Mucosa of descending colon (tissue), 3 donors: ENCODE measurements at regions not wholly inside any gene's neighbourhood (a gene's known extent, or its start where the extent isn't known, plus 50 kb on each side); places are given as distances from the start of the nearest gene placed in this dataset.

ENCODE experiments used
- ATAC-seq: fragments of 200-7000 bp; cut with Tn5 transposase; one replicate; pipeline ENCODE4 v1.9.1; 2020; ENCODE audit warnings: mild to moderate bottlenecking, moderate library complexity
- DNase-seq, 3 donors: peaks; one replicate each; pipeline ENCODE4 v3.0.0-alpha.2; 2020
- H3K36me3 ChIP-seq: fragments of 200-600 bp; one replicate; pipeline ENCODE4 v1.8.0; 2021; ENCODE audit warnings: low read depth, mild to moderate bottlenecking
- H3K4me1 ChIP-seq: fragments of 200-600 bp; one replicate; pipeline ENCODE4 v1.8.0; 2021; ENCODE audit warnings: low read depth, mild to moderate bottlenecking
- H3K4me3 ChIP-seq: fragments of 200-600 bp; one replicate; pipeline ENCODE4 v1.8.0; 2021; ENCODE audit warnings: mild to moderate bottlenecking
- H3K9me3 ChIP-seq: fragments of 200-600 bp; one replicate; pipeline ENCODE4 v1.8.0; 2021; ENCODE audit warnings: mild to moderate bottlenecking
- intact Hi-C, 2 donors: fragments of 100-400 bp; cut with DNase I in 1 of 2; cut with micrococcal nuclease in 1 of 2; formaldehyde crosslinking; loops; one replicate each; pipeline versions ENCODE4 v1.11.0 to v1.11.1; 2022; cut with DNase I, micrococcal nuclease
- TF ChIP-seq, protein P1 (sequence below): fragments of 200-600 bp; IDR thresholded peaks from one replicate; pipeline ENCODE4 v1.8.0; 2022; ENCODE audit warnings: antibody characterized with exemption, mild to moderate bottlenecking
- donor health status: DM: no; HTN: no; CAD: no; lungs with moderate emphysema.
- donor health status: DM: no; HTN: no; CAD: no.
- donor health status: DM: no; HTN: yes; CAD: no.

DNA sequence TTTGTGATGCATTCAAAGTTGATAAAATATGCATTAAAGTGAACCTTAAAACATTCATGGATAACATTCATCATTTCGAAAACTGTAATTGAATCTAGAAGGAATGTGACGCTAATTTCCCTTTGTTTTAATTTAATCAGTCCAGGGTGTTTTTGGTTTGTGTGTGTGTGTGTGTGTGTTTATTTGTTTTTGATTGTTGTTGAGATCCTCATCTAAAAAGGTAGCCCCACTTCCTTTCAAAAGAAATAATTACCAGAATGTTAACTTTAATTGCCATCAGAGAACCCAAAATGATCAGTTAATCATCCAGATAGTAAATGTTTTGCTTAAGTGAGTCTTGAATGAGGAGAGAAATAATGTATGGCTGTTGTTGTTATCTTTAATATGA, 74.5 kb upstream of the PTPRZ1 start:
- no peaks in the 10 kb centered on the region for H3K4me1 ChIP-seq
- TF ChIP-seq, protein P1, sequence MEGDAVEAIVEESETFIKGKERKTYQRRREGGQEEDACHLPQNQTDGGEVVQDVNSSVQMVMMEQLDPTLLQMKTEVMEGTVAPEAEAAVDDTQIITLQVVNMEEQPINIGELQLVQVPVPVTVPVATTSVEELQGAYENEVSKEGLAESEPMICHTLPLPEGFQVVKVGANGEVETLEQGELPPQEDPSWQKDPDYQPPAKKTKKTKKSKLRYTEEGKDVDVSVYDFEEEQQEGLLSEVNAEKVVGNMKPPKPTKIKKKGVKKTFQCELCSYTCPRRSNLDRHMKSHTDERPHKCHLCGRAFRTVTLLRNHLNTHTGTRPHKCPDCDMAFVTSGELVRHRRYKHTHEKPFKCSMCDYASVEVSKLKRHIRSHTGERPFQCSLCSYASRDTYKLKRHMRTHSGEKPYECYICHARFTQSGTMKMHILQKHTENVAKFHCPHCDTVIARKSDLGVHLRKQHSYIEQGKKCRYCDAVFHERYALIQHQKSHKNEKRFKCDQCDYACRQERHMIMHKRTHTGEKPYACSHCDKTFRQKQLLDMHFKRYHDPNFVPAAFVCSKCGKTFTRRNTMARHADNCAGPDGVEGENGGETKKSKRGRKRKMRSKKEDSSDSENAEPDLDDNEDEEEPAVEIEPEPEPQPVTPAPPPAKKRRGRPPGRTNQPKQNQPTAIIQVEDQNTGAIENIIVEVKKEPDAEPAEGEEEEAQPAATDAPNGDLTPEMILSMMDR: no peak
- no peaks in the 10 kb centered on the region for H3K36me3 ChIP-seq
- H3K4me3 ChIP-seq: no peak overlapping the region
- no peak for ATAC-seq
- intact Hi-C loops: no loop called here
- no peak for DNase-seq
- no peaks in the 10 kb centered on the region for H3K9me3 ChIP-seq

DNA sequence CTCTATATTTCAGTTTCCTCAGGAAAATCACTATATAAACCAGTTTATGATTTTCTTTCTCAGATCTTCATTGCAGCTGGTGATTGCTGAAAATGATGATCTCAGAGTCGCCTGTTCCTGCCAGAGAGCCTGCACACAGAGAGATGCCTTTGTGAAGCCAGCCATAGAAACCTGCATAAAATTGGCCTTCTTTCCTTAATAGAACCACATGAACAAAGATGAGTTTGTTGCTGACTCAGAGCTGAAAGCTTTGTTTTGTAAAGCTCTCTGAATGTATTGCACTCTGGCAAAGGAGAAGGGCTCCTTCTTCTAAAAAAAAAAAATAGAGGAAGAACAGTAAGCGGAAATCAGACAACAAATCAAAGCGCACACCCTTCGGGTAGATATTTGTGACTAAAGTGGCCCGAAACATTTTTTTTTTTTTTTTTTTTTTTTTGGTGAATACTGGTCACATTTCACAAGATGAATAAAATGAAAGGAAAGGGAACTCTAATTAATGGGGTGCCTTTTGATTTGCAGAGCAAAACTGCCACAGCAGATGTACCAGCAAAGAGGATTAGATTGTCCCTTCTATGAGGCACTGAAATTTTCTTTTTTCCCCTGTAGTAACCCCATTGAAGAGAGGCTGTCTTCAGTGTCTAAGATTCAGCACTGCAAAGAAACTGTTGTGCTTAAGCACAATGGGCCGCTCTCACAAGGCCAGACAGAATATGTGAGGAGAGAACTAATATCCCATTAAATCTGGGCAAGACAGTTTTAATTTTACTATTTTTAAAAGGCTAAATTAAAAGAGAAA, 75.1 kb upstream of the PTPRZ1 start:
- TF ChIP-seq, protein P1: no peak
- H3K4me3 ChIP-seq: no peak overlapping the region

GRCh38 chr7:121796936-121797656, 75.9 kb upstream of the PTPRZ1 start:
- TF ChIP-seq, protein P1: no peak
- ATAC-seq (no peak), DNase-seq (no peak)
- H3K4me1 ChIP-seq: no peaks in the 10 kb centered on the region
- H3K36me3 ChIP-seq: no peaks in the 10 kb centered on the region
- intact Hi-C loops: no loop called here
- no peak overlapping the region for H3K4me3 ChIP-seq
- H3K9me3 ChIP-seq: no peaks in the 10 kb centered on the region

More for the DNA sequence above, 75.1 kb upstream of the PTPRZ1 start:
- DNase-seq: no peak
- Histone ChIP-seq H3K4me1 (no peaks in the 10 kb centered on the region), H3K36me3 (no peaks in the 10 kb centered on the region), H3K9me3 (no peaks in the 10 kb centered on the region)
- intact Hi-C loops: no loop called here
- no peak for ATAC-seq

DNA sequence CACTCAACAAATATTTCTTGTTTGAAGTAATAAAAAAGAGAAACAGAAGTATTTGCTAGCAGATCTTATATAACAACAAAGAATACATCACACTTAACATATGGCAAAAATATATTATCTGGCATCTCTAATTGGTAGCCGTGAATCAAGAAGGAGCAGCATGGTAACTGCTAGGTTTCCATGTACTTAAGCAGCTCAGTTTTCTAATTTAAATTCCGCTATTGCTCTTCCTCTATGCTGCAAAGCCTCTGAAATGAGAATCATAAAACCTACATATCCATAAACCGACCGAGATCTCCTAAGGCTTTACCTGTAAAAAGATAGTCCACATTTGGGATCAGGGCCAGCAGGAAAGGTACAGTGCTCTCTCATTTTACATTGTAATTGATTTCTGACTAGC, 76.6 kb upstream of the PTPRZ1 start:
- Histone ChIP-seq H3K9me3 (no peaks in the 10 kb centered on the region), H3K4me1 (no peaks in the 10 kb centered on the region), H3K36me3 (no peaks in the 10 kb centered on the region), H3K4me3 (no peak overlapping the region)
- no peak for DNase-seq
- intact Hi-C loops: no loop called here
- ATAC-seq: no peak
- TF ChIP-seq, protein P1: no peak

- ATAC-seq (no peak), DNase-seq (no peak)
- H3K4me3 ChIP-seq: no peak overlapping the region
- intact Hi-C loops: no loop called here
- TF ChIP-seq, protein P1: no peak
- no peaks in the 10 kb centered on the region for H3K36me3 ChIP-seq
- H3K4me1 ChIP-seq: no peaks in the 10 kb centered on the region
- no peaks in the 10 kb centered on the region for H3K9me3 ChIP-seq
These were observed 77.2 kb upstream of the PTPRZ1 start for GRCh38 chr7:121795736-121796135.
